Right ventricle myocardium inferior (tissue), 1 donor: ENCODE measurements at regions not wholly inside any gene's neighbourhood (a gene's known extent, or its start where the extent isn't known, plus 50 kb on each side); places are given as distances from the start of the nearest gene placed in this dataset.
A peak's percentile ranks its signal among the peaks of the same experiment; 100 is the strongest.

Experiments used
- ATAC-seq: fragments of 200-7000 bp; cut with Tn5 transposase; one replicate; pipeline ENCODE4 v1.9.1; 2020; ENCODE audit warnings: mild to moderate bottlenecking, moderate library complexity
- DNase-seq: peaks from one replicate; pipeline ENCODE4 v3.0.0; 2021; ENCODE audit errors: missing footprints
- intact Hi-C: fragments of 100-400 bp; cut with DNase I; formaldehyde crosslinking; loops from one replicate; pipeline ENCODE4 v1.11.0; 2022
- donor health status: DM: no; HTN: yes; CAD: no; lungs with severe emphysema.

- intact Hi-C loops, result no loop called here
- DNase-seq, result no peak
- peak; percentile 85 for ATAC-seq
Observed at GRCh38 chr2:237190966-237191713, 105.5 kb downstream of the COPS8 start.

GRCh38 chr2:237191714-237192081 is 106.0 kb downstream of the COPS8 start:
- peak; percentile 60 for ATAC-seq
- intact Hi-C loops, result no loop called here
- DNase-seq, result no peak

DNA sequence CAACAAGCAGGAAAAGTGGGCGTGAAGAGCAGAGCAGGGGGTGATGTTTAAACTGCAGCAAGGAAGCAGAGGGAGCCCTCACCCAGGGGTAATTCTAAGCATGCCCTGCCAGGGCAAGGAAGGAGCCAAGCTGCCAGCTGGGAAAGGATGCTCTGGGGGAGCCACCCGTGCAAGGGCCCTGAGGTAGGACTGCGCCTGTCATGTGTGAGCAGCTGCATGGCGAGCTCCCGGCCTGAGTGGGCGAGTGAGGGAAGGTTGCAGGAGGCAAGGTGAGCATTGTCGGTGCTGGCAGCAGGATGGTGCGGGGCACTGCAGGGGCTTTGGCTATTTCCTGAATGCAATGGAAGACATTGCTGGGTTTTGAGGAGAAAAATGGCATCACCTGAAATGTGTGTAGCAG is 107.2 kb downstream of the COPS8 start:
- intact Hi-C loops, result no loop called here
- DNase-seq, result no peak
- ATAC-seq, result no peak

DNA sequence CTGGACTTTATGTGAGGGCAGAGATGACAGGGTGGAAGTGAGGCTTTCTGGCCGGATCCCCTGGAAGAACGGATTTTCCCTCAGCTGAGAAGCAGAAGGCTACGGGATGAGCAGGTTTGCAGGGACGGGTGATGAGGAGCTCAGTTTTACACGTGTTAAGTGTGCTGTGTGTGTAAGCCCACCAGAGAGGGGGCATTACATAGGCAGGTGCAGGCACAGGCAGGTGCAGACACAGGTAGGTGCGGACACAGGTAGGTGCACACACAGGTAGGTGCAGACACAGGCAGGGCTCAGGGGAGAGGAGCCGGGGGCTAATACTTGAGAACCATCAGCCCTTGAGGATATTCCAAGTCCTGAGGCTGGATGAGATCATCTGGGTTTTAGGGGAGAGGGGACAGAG is 107.7 kb downstream of the COPS8 start:
- DNase-seq, result no peak
- intact Hi-C loops, result no loop called here
- ATAC-seq, result no peak

- intact Hi-C loops, result no loop called here
- DNase-seq (no peak), ATAC-seq (no peak)
Observed at GRCh38 chr2:237194081-237194480, 108.4 kb downstream of the COPS8 start.

GRCh38 chr2:237194906-237195305 is 109.2 kb downstream of the COPS8 start:
- ATAC-seq, result no peak
- intact Hi-C loops, result no loop called here
- DNase-seq, result no peak

DNA sequence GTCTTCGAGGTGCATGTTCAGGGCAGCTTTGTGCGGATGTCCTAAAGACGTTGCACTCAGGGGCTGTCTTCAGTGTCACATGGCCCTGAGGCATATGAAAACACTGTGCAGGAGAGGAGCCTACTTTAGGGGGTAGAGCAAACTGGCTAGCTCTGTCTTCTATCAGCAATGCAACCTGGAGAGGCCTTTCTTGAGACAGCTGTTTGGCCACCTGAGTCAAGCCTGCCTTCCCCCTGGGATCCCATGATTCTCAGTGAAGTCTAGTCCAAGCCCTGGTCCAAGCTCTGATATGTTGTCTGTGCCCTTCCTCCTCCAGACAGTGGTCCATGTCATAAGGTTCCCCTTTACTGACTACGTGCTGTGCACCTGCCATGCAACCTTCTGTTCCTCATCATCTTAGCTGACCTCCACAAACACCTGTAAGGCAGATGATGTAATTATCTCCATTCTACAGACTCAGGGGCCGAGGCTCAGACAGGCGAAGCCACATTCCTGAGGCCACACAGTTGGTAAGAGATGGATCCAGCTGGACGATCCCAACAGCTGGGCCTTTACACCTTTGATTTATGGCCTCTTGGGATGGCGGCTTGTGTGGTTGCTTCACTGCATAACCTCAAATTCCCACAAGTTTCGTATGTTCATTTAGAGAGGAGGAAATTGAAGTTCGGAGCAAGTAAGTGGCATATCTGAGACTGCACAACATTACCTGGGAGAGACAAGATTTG is 109.9 kb downstream of the COPS8 start:
- intact Hi-C loops, result no loop called here
- ATAC-seq (no peak), DNase-seq (no peak)

DNA sequence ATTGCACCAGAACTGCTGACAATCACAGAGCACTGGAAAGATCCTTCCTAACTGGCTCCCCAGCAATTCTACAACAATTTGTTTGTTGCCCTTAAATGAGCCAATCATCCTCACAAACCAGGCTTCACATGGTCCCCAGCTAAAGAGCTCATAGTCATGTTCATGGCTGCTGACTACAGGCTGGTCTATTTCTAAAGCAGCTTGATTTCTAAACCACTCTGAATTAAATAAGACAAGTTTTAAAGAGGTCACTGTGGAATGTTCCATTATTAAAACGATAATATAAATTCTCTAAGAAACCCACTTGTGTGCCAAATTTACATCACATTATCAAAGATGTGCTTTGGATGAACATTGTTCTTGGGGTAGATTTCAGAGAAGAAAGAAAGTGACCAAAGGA is 110.7 kb downstream of the COPS8 start:
- ATAC-seq (no peak), DNase-seq (no peak)
- intact Hi-C loops, result no loop called here

DNA sequence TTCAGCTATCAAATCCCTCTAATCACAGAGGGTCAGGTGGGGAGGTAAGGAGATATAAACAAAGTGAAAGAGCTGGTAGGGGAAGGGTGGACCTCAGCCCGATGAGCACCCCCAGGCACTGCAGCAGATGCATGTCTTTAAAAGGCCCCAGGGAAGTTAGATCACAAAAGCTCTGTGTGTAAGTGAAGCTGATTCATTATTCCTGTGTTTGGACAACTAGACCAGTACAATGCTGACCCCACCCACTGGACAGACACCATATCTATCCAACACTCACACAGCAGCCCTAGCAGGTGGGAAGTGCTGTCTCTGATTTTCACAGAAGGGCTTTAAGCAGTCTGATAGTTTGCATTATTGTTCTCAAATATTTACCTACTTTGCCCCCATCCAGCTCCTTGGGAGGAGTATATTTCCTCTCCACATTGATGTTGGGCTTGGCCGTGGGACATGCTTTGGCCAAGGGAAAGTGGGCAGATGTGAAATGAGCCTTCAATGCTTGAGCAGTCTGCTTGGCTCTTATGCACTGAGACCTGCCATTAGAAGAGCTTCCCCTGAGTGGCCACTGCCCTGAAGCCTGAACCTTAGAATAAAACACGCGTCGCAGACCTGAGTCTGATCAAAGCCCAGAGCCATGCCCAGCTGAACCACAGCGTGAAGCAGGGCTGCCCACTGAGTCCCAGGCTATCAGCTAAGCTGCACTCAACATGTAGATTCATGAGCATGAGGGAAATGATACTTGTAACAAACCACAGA is 111.4 kb downstream of the COPS8 start:
- intact Hi-C loops, result no loop called here
- peak; percentile 58 for ATAC-seq
- DNase-seq, result no peak

DNA sequence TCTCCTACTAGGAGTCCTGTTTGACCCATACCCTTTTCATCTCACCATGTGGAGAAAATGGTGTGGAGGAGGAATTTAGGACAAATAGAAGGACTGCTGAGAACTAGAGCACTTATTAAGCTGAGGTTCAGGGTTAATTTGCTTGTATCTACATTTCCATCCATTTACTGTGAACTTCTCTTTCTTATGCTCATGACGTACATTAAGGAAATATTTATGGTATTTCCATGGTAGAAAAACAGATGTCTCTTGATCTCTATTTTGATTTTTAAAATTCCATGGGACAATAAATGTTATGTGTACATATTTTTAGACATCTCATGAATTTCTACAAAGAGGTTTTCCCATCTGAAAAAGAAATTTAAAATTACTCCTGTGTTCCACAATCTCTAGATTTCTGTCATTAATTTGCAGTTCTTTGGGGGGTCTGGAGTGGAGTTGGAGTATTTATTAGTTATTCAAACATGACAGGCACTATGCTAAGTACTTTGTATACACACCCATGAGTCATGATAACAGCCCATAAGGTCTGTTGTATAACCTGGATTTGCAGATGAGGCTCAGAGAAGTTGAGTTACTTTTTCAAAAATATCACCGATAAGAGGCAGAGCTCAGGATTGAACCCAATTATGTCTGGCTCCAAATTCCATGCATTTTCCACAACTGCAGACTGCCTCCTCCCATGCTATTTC is 112.6 kb downstream of the COPS8 start:
- ATAC-seq, result no peak
- DNase-seq, result no peak
- intact Hi-C loops, result no loop called here

DNA sequence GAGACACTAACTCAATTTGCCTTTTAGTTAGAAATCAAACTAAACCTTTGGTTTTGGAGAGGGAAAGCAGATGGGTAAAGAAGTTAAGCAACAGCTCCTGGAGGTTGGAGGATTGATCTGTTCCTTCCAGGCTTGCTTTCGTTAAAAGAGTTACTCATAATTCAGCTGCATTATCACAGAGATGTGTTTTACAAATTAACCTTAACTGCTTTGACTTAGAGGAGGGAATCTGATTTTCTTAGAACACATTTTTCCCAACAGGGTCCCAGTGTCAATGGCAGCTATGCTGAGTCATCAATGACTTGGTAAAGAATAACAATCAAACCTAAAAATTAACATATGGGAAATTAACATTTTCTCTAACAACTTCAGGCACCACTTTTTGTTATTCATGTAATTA is 113.4 kb downstream of the COPS8 start:
- no peak for DNase-seq
- no peak for ATAC-seq
- intact Hi-C loops, result no loop called here

GRCh38 chr2:237199577-237199976 is 113.9 kb downstream of the COPS8 start:
- ATAC-seq, result no peak
- DNase-seq, result no peak
- intact Hi-C loops, result no loop called here

GRCh38 chr2:237200462-237200861 is 114.8 kb downstream of the COPS8 start:
- ATAC-seq, result no peak
- intact Hi-C loops, result no loop called here
- no peak for DNase-seq

DNA sequence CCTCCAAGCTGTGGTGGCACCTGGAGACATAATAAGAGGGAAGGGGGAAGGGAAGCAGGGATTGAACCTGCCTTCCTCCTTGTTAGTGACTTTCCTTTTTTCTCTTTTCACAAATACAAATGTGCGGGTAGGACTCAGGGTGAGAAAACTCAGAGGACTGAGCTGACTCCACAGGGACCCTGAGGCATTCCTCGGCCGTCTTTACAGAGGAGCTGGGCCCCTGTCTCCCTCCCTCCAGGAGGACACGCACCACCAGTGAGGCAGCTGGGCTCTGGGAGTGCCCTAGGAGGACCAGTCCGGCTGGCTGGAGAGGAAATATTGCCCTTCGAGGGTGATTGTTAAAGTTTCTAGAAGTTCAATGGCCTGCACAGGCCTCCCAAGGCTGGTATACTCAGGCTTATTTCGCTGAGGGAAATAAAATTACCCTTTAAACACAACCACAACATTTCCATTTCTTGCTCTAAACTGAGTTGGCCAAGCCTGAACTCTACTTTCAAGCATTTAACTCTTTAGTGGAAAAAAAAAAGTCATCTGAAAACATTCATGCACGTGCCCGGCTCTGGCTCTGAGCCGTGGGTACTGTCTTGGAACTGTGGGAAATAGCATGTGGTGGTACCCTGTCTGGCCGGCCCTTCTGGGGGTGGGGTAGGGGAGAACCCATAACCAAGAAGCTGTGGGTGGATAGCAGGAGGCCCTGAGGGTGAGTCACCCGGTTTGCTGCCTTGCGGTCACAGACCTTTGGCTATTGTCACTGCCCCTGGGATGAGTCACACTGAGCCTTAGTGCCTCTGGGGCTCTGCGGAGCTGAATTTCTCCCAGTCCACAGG is 116.0 kb downstream of the COPS8 start:
- ATAC-seq, result peak; percentile 22
- DNase-seq, result no peak
- intact Hi-C loops, result no loop called here

GRCh38 chr2:237202288-237203030 is 116.8 kb downstream of the COPS8 start:
- DNase-seq (no peak), ATAC-seq (no peak)
- intact Hi-C loops, result no loop called here

GRCh38 chr2:237205043-237205541 is 119.4 kb downstream of the COPS8 start:
- intact Hi-C loops, result loop anchor here (5.0 kb wide), 2 partner anchors 87 to 112 kb away; no protein-coding TSS in a partner anchor
- ATAC-seq (no peak), DNase-seq (no peak)

DNA sequence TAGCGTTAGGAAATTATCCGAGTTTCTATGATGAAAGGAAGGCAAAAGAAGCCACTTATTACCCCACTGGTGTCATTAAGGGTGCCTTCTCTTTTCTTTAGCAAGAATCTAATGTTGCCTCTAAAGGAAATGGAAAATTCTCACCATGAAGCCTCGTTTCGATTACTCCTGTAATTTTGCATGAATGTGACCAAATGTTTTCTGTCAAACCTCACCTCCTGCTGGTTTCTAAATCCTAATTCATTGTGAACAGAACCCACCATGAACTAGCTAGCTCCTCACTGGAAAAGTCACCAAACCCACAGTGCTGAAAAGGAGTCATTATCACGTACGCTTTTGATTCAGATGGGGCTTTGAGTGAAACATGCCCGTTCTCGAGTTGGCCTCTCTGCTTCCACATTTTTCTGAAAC is 119.9 kb downstream of the COPS8 start:
- intact Hi-C loops, result loop anchor here (5.0 kb wide), 2 partner anchors 87 to 112 kb away; no protein-coding TSS in a partner anchor
- ATAC-seq, result no peak
- no peak for DNase-seq
